HG03354 (cell line): ENCODE measurements at regions not wholly inside any gene's neighbourhood (a gene's known extent, or its start where the extent isn't known, plus 50 kb on each side); places are given as distances from the start of the nearest gene placed in this dataset.

Experiments used
- ATAC-seq: cut with Tn5 transposase; IDR thresholded peaks from one replicate; pipeline ENCODE4 v1.9.1; 2021; ENCODE audit warnings: mild to moderate bottlenecking; ENCODE audit not compliant: unreplicated experiment, poor library complexity, severe bottlenecking

DNA sequence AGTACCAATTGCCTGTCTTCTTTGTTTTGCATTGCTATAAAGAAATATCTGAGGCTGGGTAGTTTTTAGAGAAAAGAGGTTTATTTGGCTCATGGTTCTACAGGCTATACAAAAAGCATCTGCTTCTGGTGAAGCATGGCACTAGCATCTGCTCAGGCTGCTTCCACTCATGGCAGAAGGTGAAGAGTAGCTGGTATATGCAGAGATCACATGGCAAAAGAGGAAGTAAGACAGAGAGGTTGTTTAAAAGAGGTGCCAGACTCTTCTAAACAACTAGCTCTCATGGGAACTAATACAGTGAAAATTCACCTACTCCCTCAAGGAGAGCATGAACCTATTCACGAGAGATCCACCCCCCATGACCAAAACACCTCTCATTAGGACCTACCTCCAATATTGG is 56.7 kb upstream of the GUCA2B start:
- no peak for ATAC-seq

DNA sequence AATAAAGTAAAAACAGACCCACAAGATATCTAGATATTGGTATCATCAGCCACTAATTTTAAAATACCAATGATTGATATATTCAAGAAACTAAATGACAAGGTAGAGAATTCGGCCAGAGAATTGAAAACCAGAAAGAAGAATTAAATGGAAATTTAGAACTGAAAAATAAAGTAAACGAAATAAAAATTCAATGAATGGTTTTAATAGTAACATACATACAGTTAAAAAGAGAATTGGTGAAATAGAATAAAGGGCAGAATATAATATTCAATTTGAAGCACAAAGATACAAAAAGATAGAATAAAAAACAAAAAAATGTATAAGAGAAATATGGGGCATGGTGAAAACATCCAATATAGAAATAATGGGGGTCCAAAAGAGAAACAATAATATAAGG is 64.0 kb upstream of the GUCA2B start:
- no peak for ATAC-seq

DNA sequence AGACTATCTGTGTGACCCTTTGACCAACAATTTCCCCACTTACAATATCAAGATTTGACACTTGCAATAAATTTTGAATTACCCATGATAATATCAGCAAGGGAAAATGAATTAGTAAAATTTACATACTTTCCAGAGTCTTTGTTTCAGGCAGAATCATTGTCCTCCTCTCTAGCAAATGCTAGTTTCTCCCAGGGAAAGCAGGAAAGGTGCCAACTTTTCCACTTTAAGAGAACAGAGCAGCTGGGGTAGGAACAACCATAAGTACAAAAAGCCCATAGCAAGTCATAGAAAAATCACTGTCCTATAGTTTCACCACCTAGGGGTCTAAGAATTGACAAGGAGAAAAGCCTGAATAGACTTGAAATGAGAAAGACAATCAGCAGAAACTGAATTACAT is 67.1 kb upstream of the GUCA2B start:
- ATAC-seq, result no peak

DNA sequence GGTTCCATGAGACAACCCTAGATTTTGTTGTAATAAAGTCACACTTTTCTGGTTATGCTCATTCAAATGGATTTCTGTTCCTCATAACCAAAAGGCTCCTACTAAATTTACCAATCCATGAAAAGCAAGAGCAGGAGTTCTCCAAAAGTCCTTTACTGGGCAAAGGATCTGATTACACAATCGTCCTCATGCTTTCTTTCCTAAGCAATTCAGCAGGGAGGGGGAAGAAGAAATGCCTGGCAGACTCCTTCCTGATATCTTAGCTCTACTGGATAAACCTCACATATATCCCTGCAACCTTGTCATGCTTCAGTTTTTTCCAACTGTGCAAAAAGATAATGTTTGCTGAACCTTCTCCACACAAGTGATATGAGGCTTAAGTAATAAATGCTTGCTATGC is 67.6 kb upstream of the GUCA2B start:
- ATAC-seq, result no peak

DNA sequence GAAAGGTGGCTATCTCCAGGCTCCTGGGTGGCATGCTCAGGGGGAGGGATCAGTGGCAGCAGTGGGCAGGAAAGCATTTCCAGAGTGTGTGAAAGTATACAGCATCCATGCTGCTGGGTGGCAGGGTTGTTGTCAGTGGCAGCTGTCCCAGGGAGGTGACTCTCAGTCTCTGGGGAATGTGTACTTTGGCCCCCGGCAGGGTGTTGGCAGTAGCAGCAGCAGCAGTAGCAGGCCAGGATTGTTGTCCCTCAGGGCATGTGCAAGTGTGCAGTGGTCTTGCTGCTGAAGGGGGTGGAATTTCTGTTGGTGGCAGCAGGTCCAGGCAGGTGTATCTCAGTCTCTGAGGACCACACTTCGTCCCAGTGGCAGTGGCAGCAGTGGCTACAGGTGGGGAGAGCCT is 71.7 kb upstream of the GUCA2B start:
- ATAC-seq, result no peak

DNA sequence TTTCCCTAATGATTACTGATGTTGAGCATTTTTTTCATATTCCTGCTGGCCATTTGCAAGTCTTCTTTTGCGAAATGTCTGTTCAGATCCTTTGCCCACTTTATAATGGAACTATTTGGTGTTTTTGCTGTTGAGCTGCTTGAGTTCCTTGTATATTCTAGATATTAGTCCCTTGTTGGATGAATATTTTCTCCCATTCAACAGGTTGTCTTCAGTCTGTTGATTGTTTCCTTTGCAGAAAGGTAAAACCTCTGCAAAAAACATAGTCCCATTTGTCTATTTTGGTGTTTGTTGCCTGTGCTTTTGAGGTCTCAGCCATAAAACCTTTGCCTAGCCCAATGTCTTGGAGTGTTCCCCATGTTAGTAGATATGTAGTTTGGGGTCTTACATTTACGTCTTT is 78.0 kb upstream of the GUCA2B start:
- ATAC-seq, result no peak

DNA sequence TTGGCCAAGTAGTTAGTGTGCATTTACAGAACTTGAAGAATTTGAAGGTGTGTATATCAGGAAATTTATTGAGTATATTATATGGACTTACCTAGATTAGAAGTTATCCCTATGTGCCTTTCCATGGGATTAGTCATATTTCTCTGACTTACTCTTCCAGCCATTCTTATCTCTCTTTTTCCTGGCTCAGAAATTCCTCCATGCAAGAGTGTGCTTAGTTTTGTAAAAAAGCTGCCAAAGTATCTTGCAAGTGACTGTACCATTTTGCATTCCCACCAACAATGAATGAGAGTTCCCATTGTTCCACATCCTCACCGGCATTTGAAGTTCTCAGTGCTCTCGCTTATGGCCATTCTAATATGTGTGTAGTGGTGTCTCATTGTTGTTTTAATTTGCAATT is 82.2 kb upstream of the GUCA2B start:
- ATAC-seq, result no peak

DNA sequence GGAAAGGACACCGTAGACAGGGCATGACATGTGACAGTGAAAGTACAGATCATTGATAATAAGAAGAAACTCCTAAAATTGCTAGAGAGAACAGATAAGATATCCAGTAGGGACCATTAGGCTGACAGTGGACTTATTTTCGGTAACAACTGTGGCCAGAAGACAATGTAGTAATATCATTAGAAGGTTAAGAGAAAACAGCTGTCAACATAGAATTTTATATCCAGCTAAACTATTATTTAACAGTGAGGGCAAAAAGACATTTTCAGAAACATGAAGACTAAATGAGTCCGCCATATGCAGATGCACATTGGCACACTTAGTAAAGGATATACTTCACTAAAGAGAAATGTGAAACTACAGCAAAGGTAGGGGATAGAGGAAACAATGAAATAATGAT is 95.4 kb upstream of the GUCA2B start:
- no peak for ATAC-seq

DNA sequence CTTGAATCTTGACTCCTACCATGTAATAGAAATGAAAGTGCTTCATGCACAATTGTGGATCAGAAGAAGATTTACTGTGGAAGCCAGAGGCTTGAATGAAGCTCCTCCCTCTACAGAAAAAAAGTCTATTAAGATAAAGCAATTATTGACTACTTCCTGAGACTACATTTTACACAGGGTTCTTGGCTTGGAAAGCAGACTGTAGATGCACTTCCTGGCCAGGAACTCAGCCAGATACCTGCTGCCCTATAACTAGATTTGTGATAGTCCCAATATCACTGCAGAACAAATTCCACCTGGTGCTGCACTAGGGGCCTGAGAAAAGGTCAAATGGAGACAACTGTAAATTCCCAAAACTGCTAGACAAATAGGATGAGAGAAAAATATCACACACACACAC is 96.8 kb upstream of the GUCA2B start:
- no peak for ATAC-seq

DNA sequence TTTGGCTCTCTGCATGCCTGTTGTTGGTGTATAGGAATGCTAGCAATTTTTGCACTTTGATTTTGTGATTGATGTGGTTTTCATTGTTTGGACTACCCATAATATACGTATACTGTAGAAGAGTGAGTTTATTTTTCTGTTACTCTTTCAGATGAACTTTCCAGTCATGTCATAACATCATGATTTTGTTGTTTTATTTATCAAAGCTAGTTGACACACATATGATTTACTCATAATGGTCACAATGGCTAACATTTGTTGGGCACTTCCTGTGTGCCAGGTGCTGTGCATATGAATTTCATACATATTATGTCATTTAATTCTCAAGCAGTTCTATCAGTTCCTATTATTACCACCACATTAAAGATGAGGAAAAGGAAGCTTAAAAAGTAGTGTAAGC is 98.1 kb upstream of the GUCA2B start:
- no peak for ATAC-seq

DNA sequence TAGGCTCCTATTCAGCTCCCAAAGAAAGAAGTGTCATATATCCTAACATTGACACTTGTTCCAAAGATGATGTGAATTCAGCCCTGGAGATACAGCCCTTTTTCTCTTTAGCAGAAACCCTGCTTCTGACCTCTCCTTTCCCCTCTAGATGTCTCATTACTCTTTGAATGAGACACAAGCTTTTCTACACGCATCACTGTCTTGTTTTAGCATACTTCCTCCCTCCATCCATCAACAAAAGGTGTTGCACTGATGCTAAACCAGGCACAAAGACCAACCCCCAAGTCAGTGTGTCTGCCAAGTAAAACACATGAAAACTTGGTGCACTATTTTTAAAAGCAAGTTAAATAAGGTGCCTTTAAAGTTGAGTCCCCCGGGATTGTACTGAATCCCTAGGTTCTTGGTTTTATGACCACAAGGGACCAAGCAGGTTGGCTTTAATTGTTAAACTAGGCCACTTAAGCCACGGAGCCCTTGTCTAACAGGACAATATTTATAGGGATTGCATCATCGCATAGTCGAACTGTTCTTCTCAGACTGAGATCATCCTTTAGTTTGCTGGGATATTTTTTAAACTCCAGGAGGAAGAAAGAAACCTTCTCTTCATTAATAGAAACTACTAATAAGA is 101.0 kb upstream of the GUCA2B start:
- no peak for ATAC-seq

DNA sequence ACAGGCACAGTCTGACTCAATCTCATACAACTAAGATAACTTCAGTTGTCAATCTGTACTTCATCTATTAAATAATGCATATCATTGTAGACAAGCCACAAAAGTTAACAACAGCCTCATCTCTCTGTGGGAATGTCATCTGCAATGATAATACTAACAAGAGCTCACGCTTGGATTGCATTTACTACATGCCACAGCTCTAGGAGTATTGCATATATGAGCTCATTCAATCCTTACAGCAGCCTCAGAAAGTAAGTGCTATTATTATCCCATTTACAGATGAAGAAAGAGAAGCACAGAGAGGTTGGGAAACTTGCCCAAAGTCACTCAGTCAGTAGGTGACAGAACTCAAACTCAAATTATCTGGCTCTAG is 105.7 kb upstream of the GUCA2B start:
- ATAC-seq, result no peak

DNA sequence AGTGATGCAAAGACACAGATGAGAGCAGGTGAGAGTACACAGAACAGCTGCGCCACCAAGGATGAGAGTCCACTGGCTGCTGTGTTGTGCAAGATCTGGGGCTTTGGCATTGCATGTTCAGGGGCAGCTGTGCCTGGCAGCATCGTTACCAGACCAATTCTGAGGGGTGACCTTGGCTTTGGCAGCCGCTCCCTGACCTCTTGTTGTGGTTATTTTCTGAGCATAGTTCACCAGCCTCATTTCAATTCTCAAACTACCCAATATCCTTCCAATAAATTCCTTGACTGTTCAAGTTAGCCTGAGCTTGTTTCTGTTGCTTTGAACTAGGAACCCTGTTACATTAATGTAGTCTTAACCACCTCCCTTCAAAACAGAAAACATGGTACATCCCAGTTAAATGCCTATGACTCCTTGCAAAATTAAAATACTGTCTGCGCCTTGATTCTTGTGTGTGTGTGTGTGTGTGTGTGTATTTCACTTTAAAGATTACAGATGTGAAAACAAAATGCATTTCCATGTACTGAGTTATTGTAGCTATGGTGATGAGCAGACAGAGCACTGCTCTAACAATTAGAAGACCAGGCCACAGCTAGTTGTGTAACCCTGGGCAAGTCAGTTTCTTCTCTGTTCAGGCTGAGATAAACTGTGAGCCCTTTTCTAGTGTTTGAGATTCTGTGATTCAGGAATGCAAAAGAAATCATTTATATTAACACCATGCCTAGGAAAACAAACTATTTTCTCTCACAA is 106.3 kb upstream of the GUCA2B start:
- ATAC-seq, result no peak

DNA sequence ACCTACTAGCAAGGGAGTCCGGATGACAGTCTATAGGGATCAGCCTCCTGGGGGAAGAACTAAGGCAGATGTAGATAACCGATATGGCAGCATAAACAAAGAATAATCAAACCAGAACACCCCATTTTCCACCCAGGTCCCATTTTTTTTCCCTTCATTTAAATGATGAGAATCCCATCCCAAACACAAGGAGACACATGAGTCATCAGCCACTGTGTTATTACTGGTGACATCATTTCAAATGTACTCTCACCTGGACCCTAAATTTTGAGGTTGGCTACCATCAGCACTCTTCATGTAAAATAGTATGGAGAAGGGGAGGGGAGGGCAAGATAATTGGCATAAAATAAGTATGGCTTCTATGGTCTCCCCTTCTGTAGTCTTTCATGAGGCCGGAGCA is 108.9 kb upstream of the GUCA2B start:
- ATAC-seq, result no peak

DNA sequence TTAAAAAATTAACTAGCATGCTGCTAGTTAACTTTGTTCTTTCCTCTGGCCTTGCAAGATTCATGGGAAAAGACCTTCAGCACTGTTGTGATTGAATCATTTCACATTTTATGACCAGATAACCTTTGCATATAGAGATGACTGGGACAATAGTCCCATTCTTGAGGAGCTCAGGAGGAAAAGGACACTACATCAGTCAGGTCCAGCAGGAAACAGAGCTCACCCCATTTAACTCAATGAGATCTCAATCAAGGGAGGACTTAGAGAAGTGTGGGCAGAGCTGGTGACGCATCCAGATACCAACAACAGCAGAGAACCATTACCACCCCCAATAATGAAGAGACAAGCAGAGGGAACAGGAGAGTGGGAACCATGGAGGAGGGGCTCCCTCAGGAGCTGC is 109.4 kb upstream of the GUCA2B start:
- no peak for ATAC-seq

DNA sequence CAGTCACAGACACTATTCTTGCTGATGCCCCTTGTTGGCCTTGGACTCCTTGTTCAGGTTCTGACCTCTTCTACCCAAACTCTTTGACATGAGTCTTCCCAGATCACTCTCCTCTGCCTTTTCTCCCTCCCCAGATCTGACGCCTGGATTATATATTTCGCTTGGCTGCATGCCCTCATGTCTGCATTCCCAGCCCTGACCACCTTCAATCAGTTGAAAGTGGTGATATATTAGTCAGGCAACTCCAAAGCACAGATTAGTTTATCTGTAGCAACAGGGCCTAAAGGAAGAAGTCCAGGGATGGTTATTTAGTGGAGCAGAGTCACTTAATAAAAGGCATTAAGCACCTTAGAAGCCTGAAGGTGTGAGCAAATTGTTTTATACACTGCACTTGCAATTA is 110.0 kb upstream of the GUCA2B start:
- no peak for ATAC-seq

DNA sequence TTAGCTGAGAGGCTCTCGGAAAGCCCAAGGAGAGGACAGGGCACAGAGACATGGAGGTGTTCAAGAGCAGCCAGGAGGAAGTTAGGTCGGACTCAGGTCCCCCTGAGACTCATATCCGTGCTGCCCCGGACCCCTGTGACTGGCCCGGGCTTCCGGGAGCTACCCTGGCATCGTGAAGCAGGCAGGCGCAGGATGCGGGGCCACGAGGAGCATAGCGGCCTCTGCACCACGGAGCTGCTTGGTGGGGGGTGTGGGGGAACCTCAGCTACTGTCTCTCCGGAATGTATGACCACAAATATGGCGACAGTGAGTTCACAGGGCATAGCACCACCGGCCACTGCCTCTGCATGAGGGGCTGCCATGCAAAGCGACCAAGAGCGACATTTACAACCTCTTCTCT is 112.2 kb upstream of the GUCA2B start:
- ATAC-seq, result no peak

DNA sequence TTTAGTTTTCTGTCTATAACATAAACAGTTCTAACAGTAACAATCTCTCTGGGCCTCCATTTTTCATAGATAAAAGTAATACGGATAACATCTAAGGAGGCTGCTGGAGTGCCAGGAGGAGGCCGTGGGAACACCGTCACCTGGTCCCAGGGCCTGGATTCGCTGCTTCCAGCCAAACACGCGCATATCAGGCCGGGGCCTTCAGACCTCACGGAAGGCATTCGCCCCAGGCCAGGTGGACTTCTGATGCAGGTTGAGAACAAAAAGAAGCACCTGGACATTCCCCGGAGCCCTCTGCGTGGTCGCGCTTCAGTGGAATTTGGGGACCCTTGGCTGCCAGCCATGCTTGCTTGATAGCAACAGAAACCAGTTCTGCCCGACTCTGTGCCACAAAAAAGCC is 113.1 kb upstream of the GUCA2B start:
- no peak for ATAC-seq

DNA sequence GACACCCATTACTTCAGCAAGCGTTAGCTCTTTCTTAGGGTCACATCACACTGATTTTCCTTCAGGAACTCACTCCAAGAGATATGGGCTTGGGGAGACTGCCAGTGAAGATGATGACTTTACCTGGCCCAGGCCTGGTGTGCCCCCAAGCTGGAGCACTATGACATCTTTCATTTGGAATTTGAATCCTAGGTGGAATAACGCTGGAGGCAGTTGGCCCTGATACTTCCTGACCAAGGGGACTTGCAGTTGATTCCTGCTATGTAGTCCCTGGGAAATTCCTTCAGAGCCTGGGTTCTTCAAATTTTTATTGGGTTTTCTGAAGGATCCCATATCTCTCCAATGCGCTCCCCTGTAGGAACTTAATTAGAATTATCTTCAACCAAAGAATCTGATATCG is 114.9 kb upstream of the GUCA2B start:
- no peak for ATAC-seq

DNA sequence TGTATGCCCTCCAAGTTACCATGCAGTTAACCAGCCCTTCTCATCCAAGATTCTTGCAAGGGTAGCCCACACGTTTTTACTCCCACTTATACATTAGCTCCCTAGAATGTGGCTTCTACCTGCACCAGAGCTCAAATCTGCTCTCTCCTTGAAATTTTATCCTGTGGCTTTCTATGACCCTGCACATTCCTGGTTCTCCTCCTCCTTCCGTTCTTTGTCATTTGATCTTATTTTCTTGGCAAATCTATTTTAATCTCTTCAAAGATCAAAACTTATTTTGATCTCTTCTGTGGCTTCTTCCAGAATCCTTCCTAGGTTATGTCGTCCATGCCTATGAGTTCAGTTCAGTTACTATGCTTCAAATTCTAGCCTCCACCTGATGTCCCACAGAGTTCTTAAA is 115.6 kb upstream of the GUCA2B start:
- ATAC-seq, result no peak

DNA sequence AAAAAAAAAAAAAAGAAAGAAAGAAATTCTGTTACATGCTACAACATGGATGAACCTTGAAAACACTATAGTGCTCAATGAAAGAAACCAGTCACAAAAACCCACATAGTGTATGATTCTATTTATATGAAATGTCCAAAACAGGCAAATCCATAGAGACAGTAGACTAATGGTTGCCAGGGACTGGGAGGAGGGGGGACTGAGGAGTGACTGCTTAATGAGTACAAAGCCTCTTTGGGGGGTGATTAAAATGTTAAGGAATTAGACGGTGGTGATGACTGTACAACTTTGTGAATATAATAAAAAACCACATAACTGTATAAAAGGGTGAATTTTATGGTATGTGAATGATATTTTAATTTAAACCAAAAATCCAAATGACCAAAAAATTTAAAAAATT is 116.0 kb upstream of the GUCA2B start:
- ATAC-seq, result no peak
